ENCODE measurements at regions not wholly inside any gene's neighbourhood (a gene's known extent, or its start where the extent isn't known, plus 50 kb on each side); places are given as distances from the start of the nearest gene placed in this dataset.
"Not testable (repeated sequence)": the region's sequence is repeated elsewhere in the genome, so short reads cannot be mapped to it uniquely, and the experiment has no call there.

DNA sequence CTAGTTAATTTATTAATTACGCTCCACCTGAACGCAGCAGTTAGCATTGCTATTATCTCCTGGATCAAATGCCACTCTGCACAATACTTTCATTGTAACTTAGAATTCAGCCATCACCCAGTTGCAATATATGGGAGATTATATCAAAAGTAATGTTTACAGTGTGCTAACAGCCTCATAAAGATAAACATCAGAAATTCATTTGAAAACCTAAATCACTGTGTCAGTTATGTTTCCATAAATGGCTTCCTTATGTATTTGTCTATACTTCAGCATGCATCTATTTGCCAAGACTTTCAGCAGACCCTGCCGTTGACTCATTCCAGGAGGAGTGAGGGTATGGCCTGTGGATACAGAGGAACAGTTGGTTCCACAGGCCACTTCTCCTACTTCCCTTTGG is 300.1 kb downstream of the TFAP2B start:
- H3K9me2 ChIP-seq (replicated peaks; ENCODE audit: insufficient read depth, low read length): no peaks in the 10 kb centered on the region
- DNase-seq: no peak
- no peaks in the 10 kb centered on the region for H3K27me3 ChIP-seq (replicated peaks; ENCODE audit: insufficient read depth, low read length)
- no peak overlapping the region for H2AFZ ChIP-seq (ENCODE audit: low read length)
- TF ChIP-seq EZH2 (optimal IDR thresholded peaks at IDR 0.05; ENCODE audit: low read depth, low read length): no peak
- TF ChIP-seq, protein P1, sequence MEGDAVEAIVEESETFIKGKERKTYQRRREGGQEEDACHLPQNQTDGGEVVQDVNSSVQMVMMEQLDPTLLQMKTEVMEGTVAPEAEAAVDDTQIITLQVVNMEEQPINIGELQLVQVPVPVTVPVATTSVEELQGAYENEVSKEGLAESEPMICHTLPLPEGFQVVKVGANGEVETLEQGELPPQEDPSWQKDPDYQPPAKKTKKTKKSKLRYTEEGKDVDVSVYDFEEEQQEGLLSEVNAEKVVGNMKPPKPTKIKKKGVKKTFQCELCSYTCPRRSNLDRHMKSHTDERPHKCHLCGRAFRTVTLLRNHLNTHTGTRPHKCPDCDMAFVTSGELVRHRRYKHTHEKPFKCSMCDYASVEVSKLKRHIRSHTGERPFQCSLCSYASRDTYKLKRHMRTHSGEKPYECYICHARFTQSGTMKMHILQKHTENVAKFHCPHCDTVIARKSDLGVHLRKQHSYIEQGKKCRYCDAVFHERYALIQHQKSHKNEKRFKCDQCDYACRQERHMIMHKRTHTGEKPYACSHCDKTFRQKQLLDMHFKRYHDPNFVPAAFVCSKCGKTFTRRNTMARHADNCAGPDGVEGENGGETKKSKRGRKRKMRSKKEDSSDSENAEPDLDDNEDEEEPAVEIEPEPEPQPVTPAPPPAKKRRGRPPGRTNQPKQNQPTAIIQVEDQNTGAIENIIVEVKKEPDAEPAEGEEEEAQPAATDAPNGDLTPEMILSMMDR (IDR thresholded peaks at IDR 0.05; ENCODE audit: low read length): no peak
- TF ChIP-seq EZH2phosphoT487 (IDR thresholded peaks at IDR 0.05; ENCODE audit: low read length): no peak
- H3K36me3 ChIP-seq (replicated peaks; ENCODE audit: insufficient read depth, low read length): no peaks in the 10 kb centered on the region
- no peaks in the 10 kb centered on the region for H3K9me3 ChIP-seq (replicated peaks; ENCODE audit: insufficient read depth, low read length)
- no peak overlapping the region for H3K27ac ChIP-seq (ENCODE audit: low read length)
- no peak overlapping the region for H3K4me3 ChIP-seq (ENCODE audit: low read length)
- no peak overlapping the region for H3K4me2 ChIP-seq (ENCODE audit: low read depth, low read length)
- H4K20me1 ChIP-seq (ENCODE audit: insufficient read depth, low read length): no peaks in the 10 kb centered on the region
- no peak overlapping the region for H3K9ac ChIP-seq (ENCODE audit: low read length)
- no peaks in the 10 kb centered on the region for H3F3A ChIP-seq (ENCODE audit: insufficient read depth, low read length)
- no peaks in the 10 kb centered on the region for H3K4me1 ChIP-seq (ENCODE audit: low read length)
- no peaks in the 10 kb centered on the region for H3K79me2 ChIP-seq (ENCODE audit: low read length)

DNA sequence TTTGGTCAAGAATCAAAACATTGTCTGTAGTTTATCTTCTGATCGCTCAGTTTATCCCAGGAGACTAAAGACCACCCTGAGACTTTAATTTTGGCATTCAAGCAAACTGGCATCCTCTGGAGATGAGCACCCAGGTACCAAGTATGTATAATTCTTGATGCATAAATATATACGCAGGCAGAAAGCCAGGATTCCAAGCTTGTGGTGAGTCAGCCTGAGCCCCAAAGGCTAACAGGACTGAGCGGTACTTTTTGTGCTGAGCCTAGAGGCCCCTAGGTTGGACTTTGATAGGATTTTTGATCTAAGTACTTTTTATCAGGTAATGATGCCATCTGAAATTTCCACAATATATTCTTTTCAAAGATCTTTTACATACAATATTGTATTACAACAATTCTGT is 301.3 kb downstream of the TFAP2B start:
- Histone ChIP-seq H3K27me3 (replicated peaks; ENCODE audit: insufficient read depth, low read length) (no peaks in the 10 kb centered on the region), H3K4me3 (ENCODE audit: low read length) (no peak overlapping the region), H3F3A (ENCODE audit: insufficient read depth, low read length) (no peaks in the 10 kb centered on the region), H3K9me3 (replicated peaks; ENCODE audit: insufficient read depth, low read length) (no peaks in the 10 kb centered on the region), H3K36me3 (replicated peaks; ENCODE audit: insufficient read depth, low read length) (no peaks in the 10 kb centered on the region), H3K79me2 (ENCODE audit: low read length) (no peaks in the 10 kb centered on the region), H3K4me2 (ENCODE audit: low read depth, low read length) (no peak overlapping the region), H4K20me1 (ENCODE audit: insufficient read depth, low read length) (no peaks in the 10 kb centered on the region), H3K9me2 (replicated peaks; ENCODE audit: insufficient read depth, low read length) (no peaks in the 10 kb centered on the region), H2AFZ (ENCODE audit: low read length) (no peak overlapping the region), H3K27ac (ENCODE audit: low read length) (no peak overlapping the region), H3K4me1 (ENCODE audit: low read length) (no peaks in the 10 kb centered on the region), H3K9ac (ENCODE audit: low read length) (no peak overlapping the region)
- DNase-seq: no peak
- no peak for TF ChIP-seq EZH2phosphoT487 (IDR thresholded peaks at IDR 0.05; ENCODE audit: low read length)
- no peak for TF ChIP-seq EZH2 (optimal IDR thresholded peaks at IDR 0.05; ENCODE audit: low read depth, low read length)
- TF ChIP-seq, protein P1 (IDR thresholded peaks at IDR 0.05; ENCODE audit: low read length): no peak

DNA sequence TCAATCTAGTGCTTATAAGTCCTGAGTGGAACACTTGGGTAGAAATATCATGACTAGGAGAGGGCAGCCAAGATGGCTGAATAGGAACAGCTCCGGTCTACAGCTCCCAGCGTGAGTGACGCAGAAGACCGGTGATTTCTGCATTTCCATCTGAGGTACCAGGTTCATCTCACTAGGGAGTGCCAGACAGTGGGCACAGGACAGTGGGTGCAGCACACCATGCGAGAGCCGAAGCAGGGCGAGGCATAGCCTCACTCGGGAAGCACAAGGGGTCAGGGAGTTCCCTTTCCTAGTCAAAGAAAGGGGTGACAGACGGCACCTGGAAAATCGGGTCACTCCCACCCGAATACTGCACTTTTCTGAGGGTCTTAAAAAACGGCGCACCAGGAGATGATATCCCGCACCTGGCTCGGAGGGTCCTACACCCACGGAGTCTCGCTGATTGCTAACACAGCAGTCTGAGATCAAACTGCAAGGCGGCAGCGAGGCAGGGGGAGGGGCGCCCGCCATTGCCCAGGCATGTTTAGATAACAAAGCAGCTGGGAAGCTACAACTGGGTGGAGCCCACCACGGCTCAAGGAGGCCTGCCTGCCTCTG is 302.8 kb downstream of the TFAP2B start:
- H3K9me3 ChIP-seq (replicated peaks; ENCODE audit: insufficient read depth, low read length); H3F3A ChIP-seq (ENCODE audit: insufficient read depth, low read length); H3K4me1 ChIP-seq (ENCODE audit: low read length); DNase-seq; H3K27ac ChIP-seq (ENCODE audit: low read length); H3K4me2 ChIP-seq (ENCODE audit: low read depth, low read length); H3K9me2 ChIP-seq (replicated peaks; ENCODE audit: insufficient read depth, low read length); H4K20me1 ChIP-seq (ENCODE audit: insufficient read depth, low read length); H2AFZ ChIP-seq (ENCODE audit: low read length); H3K27me3 ChIP-seq (replicated peaks; ENCODE audit: insufficient read depth, low read length); H3K4me3 ChIP-seq (ENCODE audit: low read length); H3K9ac ChIP-seq (ENCODE audit: low read length); H3K36me3 ChIP-seq (replicated peaks; ENCODE audit: insufficient read depth, low read length); H3K79me2 ChIP-seq (ENCODE audit: low read length): not testable (repeated sequence)

DNA sequence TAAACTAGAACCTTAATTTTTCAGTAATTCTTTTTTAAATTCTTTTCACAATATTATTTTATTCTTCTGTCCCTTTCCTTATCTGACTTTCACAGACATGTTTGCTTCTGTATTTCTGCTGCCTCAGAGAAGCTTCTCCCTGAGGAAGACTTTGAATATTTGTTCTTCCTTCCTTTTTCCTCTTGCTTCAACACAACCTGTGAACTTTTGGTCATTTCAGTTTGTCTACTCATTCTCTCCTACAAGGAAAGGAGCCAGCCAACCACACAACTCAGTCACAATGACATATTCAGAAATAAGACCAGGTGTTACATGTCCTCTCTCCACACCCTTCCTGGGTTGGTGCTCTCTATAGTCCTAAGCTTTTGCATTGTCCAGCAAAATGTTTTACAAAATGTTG is 310.4 kb downstream of the TFAP2B start:
- no peaks in the 10 kb centered on the region for H3K4me1 ChIP-seq (ENCODE audit: low read length)
- H3K27ac ChIP-seq (ENCODE audit: low read length): no peak overlapping the region
- H3K4me2 ChIP-seq (ENCODE audit: low read depth, low read length): no peak overlapping the region
- H3K79me2 ChIP-seq (ENCODE audit: low read length): no peaks in the 10 kb centered on the region
- no peak overlapping the region for H3K9ac ChIP-seq (ENCODE audit: low read length)
- H4K20me1 ChIP-seq (ENCODE audit: insufficient read depth, low read length): no peaks in the 10 kb centered on the region
- no peaks in the 10 kb centered on the region for H3K9me2 ChIP-seq (replicated peaks; ENCODE audit: insufficient read depth, low read length)
- TF ChIP-seq EZH2phosphoT487 (IDR thresholded peaks at IDR 0.05; ENCODE audit: low read length) (no peak), EZH2 (optimal IDR thresholded peaks at IDR 0.05; ENCODE audit: low read depth, low read length) (no peak)
- H3K4me3 ChIP-seq (ENCODE audit: low read length): no peak overlapping the region
- H3K36me3 ChIP-seq (replicated peaks; ENCODE audit: insufficient read depth, low read length): no peaks in the 10 kb centered on the region
- no peaks in the 10 kb centered on the region for H3K9me3 ChIP-seq (replicated peaks; ENCODE audit: insufficient read depth, low read length)
- no peaks in the 10 kb centered on the region for H3F3A ChIP-seq (ENCODE audit: insufficient read depth, low read length)
- DNase-seq: no peak
- no peaks in the 10 kb centered on the region for H3K27me3 ChIP-seq (replicated peaks; ENCODE audit: insufficient read depth, low read length)
- no peak overlapping the region for H2AFZ ChIP-seq (ENCODE audit: low read length)
